ENCODE measurements at regions not wholly inside any gene's neighbourhood (a gene's known extent, or its start where the extent isn't known, plus 50 kb on each side); places are given as distances from the start of the nearest gene placed in this dataset.

- H3K27ac ChIP-seq (ENCODE audit: extremely low read depth, low read depth, low read length), result no peak overlapping the region
- TF ChIP-seq ZBTB21 (tag by site-specific recombination; IDR thresholded peaks at IDR 0.05) (no peak), ZNF132 (tag by site-specific recombination; IDR thresholded peaks at IDR 0.05; ENCODE audit: borderline replicate concordance) (no peak), ZNF48 (tag by site-specific recombination; IDR thresholded peaks at IDR 0.05) (no peak), ZFP41 (tag by site-specific recombination; IDR thresholded peaks at IDR 0.05; ENCODE audit: borderline replicate concordance) (no peak), ZNF155 (tag by site-specific recombination; IDR thresholded peaks at IDR 0.05) (no peak), ZBTB49 (tag by site-specific recombination; IDR thresholded peaks at IDR 0.05; ENCODE audit: low read depth) (no peak), ZNF112 (tag by site-specific recombination; IDR thresholded peaks at IDR 0.05) (no peak), ELK4 (IDR thresholded peaks at IDR 0.05; ENCODE audit: borderline replicate concordance, low read depth, low read length) (no peak), ZNF16 (tag by site-specific recombination; IDR thresholded peaks at IDR 0.05; ENCODE audit: low read depth) (no peak), ZNF473 (tag by site-specific recombination; IDR thresholded peaks at IDR 0.05) (no peak), ZNF660 (tag by site-specific recombination; IDR thresholded peaks at IDR 0.05) (no peak), ZNF398 (tag by site-specific recombination; IDR thresholded peaks at IDR 0.05) (no peak)
- CTCF ChIA-PET, result no interaction called here
- H3K36me3 ChIP-seq (ENCODE audit: control insufficient read depth in 2 of 2, insufficient read depth in 1 of 2, low read length in 2 of 2), result no peaks in the 10 kb centered on the region
- H3K9me3 ChIP-seq (ENCODE audit: control insufficient read depth, insufficient read depth, low read depth, low read length), result no peaks in the 10 kb centered on the region
- H3K4me3 ChIP-seq (ENCODE audit: low read depth, low read length), result no peak overlapping the region
- POLR2A ChIA-PET, result no interaction called here
- H3K4me1 ChIP-seq (ENCODE audit: control insufficient read depth, insufficient read depth, low read length), result no peaks in the 10 kb centered on the region
Measured at GRCh38 chr13:73684750-73685149, 449.5 kb downstream of the KLF12 start.

GRCh38 chr13:73684286-73684685 lies 449.9 kb downstream of the KLF12 start:
- ChIA-PET CTCF (interaction anchor here (0.6 kb wide), 1 partner anchor 170 kb away, joined by 3 read pairs; no protein-coding TSS in a partner anchor), POLR2A (interaction anchor here (0.5 kb wide), 1 partner anchor 489 kb away, joined by 3 read pairs; no protein-coding TSS in a partner anchor)
- H3K9me3 ChIP-seq (ENCODE audit: control insufficient read depth, insufficient read depth, low read depth, low read length), result no peaks in the 10 kb centered on the region
- H3K36me3 ChIP-seq (ENCODE audit: control insufficient read depth in 2 of 2, insufficient read depth in 1 of 2, low read length in 2 of 2), result no peaks in the 10 kb centered on the region
- no peak overlapping the region for H3K4me3 ChIP-seq (ENCODE audit: low read depth, low read length)
- TF ChIP-seq PATZ1 (tag by site-specific recombination; IDR thresholded peaks at IDR 0.05), result no peak
- TF ChIP-seq ZNF76 (tag by site-specific recombination; IDR thresholded peaks at IDR 0.05; ENCODE audit: borderline replicate concordance, low read depth), result no peak
- no peak for TF ChIP-seq ZNF354C (tag by site-specific recombination; IDR thresholded peaks at IDR 0.05; ENCODE audit: borderline replicate concordance, low read depth)
- TF ChIP-seq MYNN (tag by site-specific recombination; IDR thresholded peaks at IDR 0.05; ENCODE audit: borderline replicate concordance), result no peak
- no peak for TF ChIP-seq WT1 (tag by site-specific recombination; IDR thresholded peaks at IDR 0.05)
- no peak for TF ChIP-seq ZNF776 (tag by site-specific recombination; IDR thresholded peaks at IDR 0.05; ENCODE audit: borderline replicate concordance)
- no peak for TF ChIP-seq ZNF626 (tag by site-specific recombination; IDR thresholded peaks at IDR 0.05)
- TF ChIP-seq ZNF426 (tag by site-specific recombination; IDR thresholded peaks at IDR 0.05), result no peak
- no peak for TF ChIP-seq ZNF302 (tag by site-specific recombination; IDR thresholded peaks at IDR 0.05; ENCODE audit: low read depth)
- no peak for TF ChIP-seq PRDM1 (tag by site-specific recombination; IDR thresholded peaks at IDR 0.05)
- TF ChIP-seq KLF8 (tag by site-specific recombination; IDR thresholded peaks at IDR 0.05), result no peak
- no peak for TF ChIP-seq SALL2 (tag by site-specific recombination; IDR thresholded peaks at IDR 0.05; ENCODE audit: borderline replicate concordance)
- no peak for TF ChIP-seq ZNF529 (tag by site-specific recombination; IDR thresholded peaks at IDR 0.05; ENCODE audit: insufficient replicate concordance)
- TF ChIP-seq ZSCAN23 (tag by site-specific recombination; IDR thresholded peaks at IDR 0.05), result no peak
- TF ChIP-seq ZNF24 (tag by site-specific recombination; IDR thresholded peaks at IDR 0.05), result no peak
- no peak for TF ChIP-seq ZBTB49 (tag by site-specific recombination; IDR thresholded peaks at IDR 0.05; ENCODE audit: low read depth)
- no peak overlapping the region for H3K27ac ChIP-seq (ENCODE audit: extremely low read depth, low read depth, low read length)
- H3K4me1 ChIP-seq (ENCODE audit: control insufficient read depth, insufficient read depth, low read length), result no peaks in the 10 kb centered on the region

All from HEK293 (cell line).